GM23338 (cell line): ENCODE measurements at regions not wholly inside any gene's neighbourhood (a gene's known extent, or its start where the extent isn't known, plus 50 kb on each side); places are given as distances from the start of the nearest gene placed in this dataset.

Experiments used
- CTCF ChIP-seq, 2 experiments: fragments of 200-600 bp in 1 of 2; sonication (generic) in 1 of 2; conservative IDR thresholded peaks; 2 replicates each; pipeline versions ENCODE4 v1.5.1 to v1.6.1; 2016 to 2017; ENCODE audit warnings: antibody characterized with exemption in 2 of 2, low read depth in 2 of 2, mild to moderate bottlenecking in 2 of 2, moderate library complexity in 1 of 2
- EZH2 ChIP-seq: fragments of 200-600 bp; sonication (generic); IDR thresholded peaks from one replicate; pipeline ENCODE4 v1.8.0; 2017; ENCODE audit warnings: antibody characterized with exemption, mild to moderate bottlenecking, low read depth; ENCODE audit not compliant: unreplicated experiment
- EZH2phosphoT487 ChIP-seq: fragments of 200-600 bp; sonication (generic); IDR thresholded peaks from one replicate; pipeline ENCODE4 v1.8.1; 2018; ENCODE audit warnings: antibody characterized with exemption; ENCODE audit not compliant: unreplicated experiment

- TF ChIP-seq CTCF (conservative IDR thresholded peaks at IDR 0.05; ENCODE audit: low read depth in 2 of 2): no peak
- TF ChIP-seq EZH2: no peak
- TF ChIP-seq EZH2phosphoT487: no peak
These were observed 260.5 kb downstream of the MATN1 start for GRCh38 chr1:30462826-30463425.
